HL-60/S4 treated with retinoic acid at 250 ng/mL for 4 days and 3 days (cell line): ENCODE measurements at regions not wholly inside any gene's neighbourhood (a gene's known extent, or its start where the extent isn't known, plus 50 kb on each side); places are given as distances from the start of the nearest gene placed in this dataset.

Source experiments
- in situ Hi-C: fragments of 300-500 bp; cut with MboI; formaldehyde crosslinking; loops from 2 replicates; pipeline ENCODE4 v1.7.0; 2022; ENCODE audit warnings: low sequenced_read_pairs

DNA sequence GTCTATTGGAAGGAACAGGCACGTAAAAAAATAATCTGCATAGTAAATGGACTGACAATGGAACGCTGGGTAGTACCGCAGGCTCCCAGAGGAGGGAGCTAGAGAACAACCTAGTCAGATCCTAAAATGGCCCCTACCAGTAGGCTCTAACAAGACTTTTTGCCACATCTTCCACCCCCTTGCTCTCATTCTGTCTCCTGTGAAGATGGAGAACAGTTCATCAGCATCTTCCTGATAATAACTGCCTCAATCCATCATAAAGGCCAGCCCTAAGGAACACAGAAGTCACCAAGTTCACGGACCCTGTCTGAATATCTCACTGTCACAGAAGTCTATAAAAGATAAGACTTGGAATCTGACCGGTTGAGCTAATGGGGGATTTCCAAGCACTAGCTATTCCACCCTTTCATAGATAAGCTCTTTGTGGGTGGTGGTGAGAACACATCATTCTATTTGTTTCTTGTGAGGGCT is 133.4 kb downstream of the SLC1A3 start:
- in situ Hi-C loops = loop anchor here (10.0 kb wide), 1 partner anchor 125 kb away; no protein-coding TSS in a partner anchor

GRCh38 chr5:36740259-36740898 is 134.0 kb downstream of the SLC1A3 start:
- in situ Hi-C loops = loop anchor here (10.0 kb wide), 1 partner anchor 124 kb away; no protein-coding TSS in a partner anchor

DNA sequence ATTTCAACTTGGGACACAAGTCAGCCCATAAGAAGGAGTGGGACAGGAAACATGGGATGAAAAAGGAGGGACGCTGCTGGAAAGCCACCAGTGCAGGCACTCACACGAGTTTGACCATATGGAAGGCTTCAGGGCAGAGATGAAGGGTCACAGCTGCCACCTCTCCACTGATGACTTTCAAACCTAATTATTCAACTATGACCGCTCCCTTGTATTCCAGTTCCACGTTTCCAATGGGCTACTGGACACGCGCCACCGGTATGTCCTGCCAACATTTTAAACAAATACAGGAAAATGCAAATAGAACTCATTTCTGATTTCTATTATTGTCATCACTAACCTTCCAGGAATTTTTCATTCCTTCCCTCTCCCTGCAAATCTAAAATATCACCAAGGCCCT is 134.7 kb downstream of the SLC1A3 start:
- in situ Hi-C loops = loop anchor here (10.0 kb wide), 1 partner anchor 124 kb away; no protein-coding TSS in a partner anchor

- in situ Hi-C loops = loop anchor here (10.0 kb wide), 1 partner anchor 121 kb away; no protein-coding TSS in a partner anchor
These were observed 132.4 kb upstream of the NIPBL start for GRCh38 chr5:36743891-36744772.

- in situ Hi-C loops = loop anchor here (10.0 kb wide), 1 partner anchor 120 kb away; no protein-coding TSS in a partner anchor
These were observed 131.6 kb upstream of the NIPBL start for GRCh38 chr5:36744773-36745589.

GRCh38 chr5:36747794-36748193 is 128.8 kb upstream of the NIPBL start:
- in situ Hi-C loops = loop anchor here (10.0 kb wide), 1 partner anchor 117 kb away; no protein-coding TSS in a partner anchor

DNA sequence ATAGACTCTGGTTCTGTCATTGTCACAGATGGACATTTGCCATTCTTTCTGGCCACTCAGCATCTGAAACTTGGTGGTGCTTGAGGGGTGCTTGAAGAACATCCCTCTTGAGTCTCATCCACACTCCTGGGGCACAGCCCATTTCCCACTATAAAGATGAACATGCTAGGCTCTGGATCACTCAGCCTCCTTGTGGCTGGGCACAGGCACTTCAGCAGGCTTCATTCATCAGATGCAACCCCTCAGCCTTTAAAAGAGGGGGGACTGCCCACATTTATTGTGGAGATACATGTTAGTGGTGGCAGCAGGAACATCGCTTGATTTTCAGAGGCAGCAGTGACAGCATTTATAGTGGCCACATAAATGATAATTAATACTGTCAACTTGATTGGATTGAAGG is 124.7 kb upstream of the NIPBL start:
- in situ Hi-C loops = no loop called here

- in situ Hi-C loops = no loop called here
These were observed 121.2 kb upstream of the NIPBL start for GRCh38 chr5:36755342-36755741.

GRCh38 chr5:36755920-36756488 is 120.6 kb upstream of the NIPBL start:
- in situ Hi-C loops = no loop called here

GRCh38 chr5:36756848-36757247 is 119.7 kb upstream of the NIPBL start:
- in situ Hi-C loops = no loop called here

DNA sequence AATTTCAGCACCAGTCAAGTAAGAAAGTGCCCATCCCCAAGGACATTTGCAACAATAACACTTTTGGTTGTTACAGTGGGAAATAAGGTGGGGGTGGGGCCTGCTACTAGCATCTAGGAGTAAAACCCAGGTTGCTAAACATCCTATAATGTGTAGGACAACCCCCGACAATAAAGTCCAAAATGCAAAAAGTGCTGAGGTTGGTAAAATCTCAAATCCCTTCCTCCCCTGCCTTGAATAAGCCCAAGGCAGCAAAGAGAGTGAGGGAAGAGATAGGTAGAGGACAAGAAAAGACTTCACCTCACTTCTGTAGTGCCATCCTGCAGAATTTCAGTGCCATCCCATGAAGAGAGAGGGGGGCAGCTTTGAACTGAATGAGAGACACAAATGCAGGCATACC is 117.5 kb upstream of the NIPBL start:
- in situ Hi-C loops = no loop called here

GRCh38 chr5:36763454-36763853 is 113.1 kb upstream of the NIPBL start:
- in situ Hi-C loops = no loop called here

GRCh38 chr5:36765876-36766275 is 110.7 kb upstream of the NIPBL start:
- in situ Hi-C loops = no loop called here

DNA sequence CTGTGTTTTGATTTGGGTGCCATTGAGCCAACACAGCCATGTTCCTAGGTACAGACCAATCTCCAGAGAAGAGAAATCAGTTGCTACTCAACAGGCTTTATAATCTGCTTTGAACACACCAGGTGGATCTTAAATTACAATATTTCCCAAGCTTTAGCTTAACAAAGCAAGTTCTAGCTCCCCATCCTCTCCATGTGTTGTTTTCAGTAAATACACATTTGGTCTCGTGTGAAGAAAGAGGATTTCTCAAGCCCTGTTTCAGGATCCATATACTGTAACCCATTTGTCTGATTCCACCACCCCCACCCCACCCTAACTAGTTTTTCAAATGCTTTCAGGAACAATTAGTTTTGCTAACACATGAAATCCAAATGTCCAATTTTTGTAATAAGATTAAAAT is 109.6 kb upstream of the NIPBL start:
- in situ Hi-C loops = no loop called here

DNA sequence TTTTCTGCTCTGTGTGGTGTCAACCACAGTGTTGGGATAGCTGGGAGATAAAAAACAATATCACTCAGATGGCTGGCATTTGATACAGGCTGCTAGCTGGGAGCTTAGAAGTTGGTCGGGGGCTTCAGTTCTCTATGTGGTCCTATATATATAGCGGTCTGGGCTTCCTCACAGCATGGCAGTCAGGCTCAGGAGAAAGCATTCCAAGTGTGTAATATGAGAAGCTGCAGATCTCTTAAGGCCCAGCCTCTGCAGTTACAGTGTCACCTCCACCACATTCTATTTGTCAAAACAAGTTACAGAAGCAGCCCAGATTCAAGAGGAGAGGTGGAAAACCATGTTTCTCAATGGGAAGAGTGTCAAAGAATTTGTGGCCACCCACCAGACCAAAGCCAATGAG is 108.1 kb upstream of the NIPBL start:
- in situ Hi-C loops = no loop called here

GRCh38 chr5:36769129-36769770 is 107.3 kb upstream of the NIPBL start:
- in situ Hi-C loops = no loop called here

GRCh38 chr5:36770125-36770524 is 106.4 kb upstream of the NIPBL start:
- in situ Hi-C loops = no loop called here

- in situ Hi-C loops = no loop called here
These were observed 104.1 kb upstream of the NIPBL start for GRCh38 chr5:36772276-36773140.

DNA sequence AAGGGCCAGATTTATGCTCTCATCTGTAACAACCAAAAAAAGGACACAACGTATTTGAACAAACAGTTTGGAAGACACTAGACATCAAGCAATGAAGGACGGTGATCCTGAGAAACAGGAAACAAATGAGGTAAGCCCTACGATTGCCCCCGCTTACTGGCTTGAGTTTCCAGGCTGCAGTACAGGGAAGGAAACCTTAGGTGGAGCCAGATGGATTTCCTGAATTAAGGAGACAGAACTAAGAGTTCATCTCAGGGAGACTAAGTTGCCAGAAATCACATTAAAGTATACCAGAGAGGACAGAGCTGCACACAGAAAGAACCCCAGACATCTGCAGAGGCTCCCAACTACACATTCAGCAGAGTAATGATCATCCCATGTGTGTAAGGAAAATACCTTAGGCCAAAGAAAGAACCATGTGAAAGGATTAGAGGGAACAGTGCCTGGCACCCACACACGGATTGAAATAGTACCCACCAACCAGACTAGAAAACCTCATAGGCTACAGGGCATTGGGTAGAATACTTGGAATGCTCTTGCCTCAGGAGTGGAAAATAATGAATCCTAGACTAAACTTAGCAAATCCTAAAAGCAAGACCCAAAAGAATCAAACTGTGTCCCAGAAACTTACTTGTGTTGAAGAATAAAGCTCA is 99.3 kb upstream of the NIPBL start:
- in situ Hi-C loops = no loop called here
